ENCODE measurements at regions not wholly inside any gene's neighbourhood (a gene's known extent, or its start where the extent isn't known, plus 50 kb on each side); places are given as distances from the start of the nearest gene placed in this dataset.

- Histone ChIP-seq H3K4me2 (no peak overlapping the region), H3K27me3 (no peaks in the 10 kb centered on the region), H3K9me3 (ENCODE audit: low read depth) (no peaks in the 10 kb centered on the region), H3K27ac (no peak overlapping the region), H3K4me1 (ENCODE audit: insufficient read depth) (no peaks in the 10 kb centered on the region), H4K20me1 (ENCODE audit: insufficient read depth, poor library complexity, severe bottlenecking) (no peaks in the 10 kb centered on the region), H3K36me3 (replicated peaks; ENCODE audit: insufficient read depth, low read depth) (no peaks in the 10 kb centered on the region), H3K4me3 (no peak overlapping the region), H3K9me2 (replicated peaks; ENCODE audit: insufficient read depth) (no peaks in the 10 kb centered on the region), H3K79me2 (no peaks in the 10 kb centered on the region), H2AFZ (no peak overlapping the region)
- no peak for TF ChIP-seq EZH2phosphoT487 (IDR thresholded peaks at IDR 0.05; ENCODE audit: low read depth, severe bottlenecking, unreplicated experiment)
- DNase-seq (ENCODE audit: low spot score), result no peak
- 81% methylated on average over 5 of the region's 5 CpGs for WGBS (ENCODE audit: low lambda C conversion rate, missing lambda C conversion rate)
Measured at GRCh38 chr2:81549646-81550045, 1245.1 kb upstream of the LRRTM1 start.

DNA sequence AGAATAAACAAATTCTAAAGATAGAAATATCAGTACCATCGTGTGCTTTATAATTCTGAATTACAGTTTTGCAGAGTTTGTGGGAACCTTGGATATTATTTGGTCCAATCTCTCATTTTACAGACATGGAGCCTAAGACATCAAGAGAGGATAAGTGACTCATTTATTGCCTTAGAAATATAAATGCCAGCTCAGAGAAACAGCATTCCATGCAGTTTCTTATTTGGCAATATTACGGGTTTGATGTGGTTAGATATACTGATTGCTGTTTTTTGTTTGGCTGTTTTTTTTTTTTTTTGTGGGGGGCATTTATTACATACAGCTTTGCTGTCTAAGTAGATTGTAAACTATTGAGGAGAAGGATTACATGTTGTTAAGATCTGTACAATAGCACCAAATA is 1241.1 kb upstream of the LRRTM1 start:
- H3K9me3 ChIP-seq (ENCODE audit: low read depth), result no peaks in the 10 kb centered on the region
- no peaks in the 10 kb centered on the region for H3K4me1 ChIP-seq (ENCODE audit: insufficient read depth)
- DNase-seq (ENCODE audit: low spot score), result no peak
- H3K4me3 ChIP-seq, result no peak overlapping the region
- no peak overlapping the region for H3K4me2 ChIP-seq
- no peaks in the 10 kb centered on the region for H4K20me1 ChIP-seq (ENCODE audit: insufficient read depth, poor library complexity, severe bottlenecking)
- TF ChIP-seq CTCF (IDR thresholded peaks at IDR 0.05; ENCODE audit: poor library complexity) (no peak), EZH2 (IDR thresholded peaks at IDR 0.05; ENCODE audit: borderline replicate concordance) (no peak), EZH2phosphoT487 (IDR thresholded peaks at IDR 0.05; ENCODE audit: low read depth, severe bottlenecking, unreplicated experiment) (no peak)
- no peaks in the 10 kb centered on the region for H3K9me2 ChIP-seq (replicated peaks; ENCODE audit: insufficient read depth)
- H3K27ac ChIP-seq, result no peak overlapping the region
- no peaks in the 10 kb centered on the region for H3K79me2 ChIP-seq
- H2AFZ ChIP-seq, result no peak overlapping the region
- no peaks in the 10 kb centered on the region for H3K27me3 ChIP-seq
- WGBS (ENCODE audit: low lambda C conversion rate, missing lambda C conversion rate), result 75% methylated on average over 2 of the region's 2 CpGs
- no peaks in the 10 kb centered on the region for H3K36me3 ChIP-seq (replicated peaks; ENCODE audit: insufficient read depth, low read depth)

- no peaks in the 10 kb centered on the region for H3K9me2 ChIP-seq (replicated peaks; ENCODE audit: insufficient read depth)
- H3K27me3 ChIP-seq, result no peaks in the 10 kb centered on the region
- no peak for DNase-seq (ENCODE audit: low spot score)
- TF ChIP-seq EZH2 (IDR thresholded peaks at IDR 0.05; ENCODE audit: borderline replicate concordance) (no peak), CTCF (IDR thresholded peaks at IDR 0.05; ENCODE audit: poor library complexity) (no peak), EZH2phosphoT487 (IDR thresholded peaks at IDR 0.05; ENCODE audit: low read depth, severe bottlenecking, unreplicated experiment) (no peak)
- H3K4me2 ChIP-seq, result no peak overlapping the region
- 93% methylated on average over 1 of the region's 1 CpG for WGBS (ENCODE audit: low lambda C conversion rate, missing lambda C conversion rate)
- H3K79me2 ChIP-seq, result no peaks in the 10 kb centered on the region
- H3K9me3 ChIP-seq (ENCODE audit: low read depth), result no peaks in the 10 kb centered on the region
- H4K20me1 ChIP-seq (ENCODE audit: insufficient read depth, poor library complexity, severe bottlenecking), result no peaks in the 10 kb centered on the region
- H3K4me1 ChIP-seq (ENCODE audit: insufficient read depth), result no peaks in the 10 kb centered on the region
- H3K36me3 ChIP-seq (replicated peaks; ENCODE audit: insufficient read depth, low read depth), result no peaks in the 10 kb centered on the region
- no peak overlapping the region for H3K27ac ChIP-seq
- H2AFZ ChIP-seq, result no peak overlapping the region
- H3K4me3 ChIP-seq, result no peak overlapping the region
Measured at GRCh38 chr2:81542119-81542518, 1237.6 kb upstream of the LRRTM1 start.

DNA sequence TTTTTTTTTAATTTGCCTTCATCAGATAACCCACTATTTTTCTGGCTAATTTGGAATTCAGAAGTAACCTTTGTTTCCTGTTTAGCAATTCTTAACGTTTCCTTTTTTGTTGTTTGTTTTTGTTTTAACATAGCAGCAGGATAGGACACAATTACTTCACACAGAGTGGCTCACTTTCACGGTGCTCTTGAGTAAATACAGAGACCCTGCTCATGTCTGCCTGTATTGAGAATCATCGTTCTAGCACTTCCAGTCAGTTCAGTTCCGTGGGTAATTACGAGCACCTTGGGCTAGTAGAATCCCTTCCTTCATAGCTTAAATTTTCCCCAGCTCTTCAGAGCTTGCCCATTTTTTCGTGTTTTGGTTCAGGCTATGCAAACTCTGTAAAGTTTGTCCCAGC is 1225.4 kb upstream of the LRRTM1 start:
- Histone ChIP-seq H3K9me3 (ENCODE audit: low read depth) (no peaks in the 10 kb centered on the region), H3K4me3 (no peak overlapping the region), H2AFZ (no peak overlapping the region), H3K27ac (no peak overlapping the region), H3K4me2 (no peak overlapping the region), H4K20me1 (ENCODE audit: insufficient read depth, poor library complexity, severe bottlenecking) (no peaks in the 10 kb centered on the region), H3K4me1 (ENCODE audit: insufficient read depth) (no peaks in the 10 kb centered on the region), H3K27me3 (no peaks in the 10 kb centered on the region), H3K36me3 (replicated peaks; ENCODE audit: insufficient read depth, low read depth) (no peaks in the 10 kb centered on the region), H3K79me2 (no peaks in the 10 kb centered on the region), H3K9me2 (replicated peaks; ENCODE audit: insufficient read depth) (no peaks in the 10 kb centered on the region)
- TF ChIP-seq CTCF (IDR thresholded peaks at IDR 0.05; ENCODE audit: poor library complexity), result no peak
- no peak for TF ChIP-seq EZH2 (IDR thresholded peaks at IDR 0.05; ENCODE audit: borderline replicate concordance)
- no peak for TF ChIP-seq EZH2phosphoT487 (IDR thresholded peaks at IDR 0.05; ENCODE audit: low read depth, severe bottlenecking, unreplicated experiment)
- WGBS (ENCODE audit: low lambda C conversion rate, missing lambda C conversion rate), result 41% methylated on average over 6 of the region's 6 CpGs
- DNase-seq (ENCODE audit: low spot score), result no peak
